Epithelial cell of prostate (primary cell): ENCODE measurements at regions not wholly inside any gene's neighbourhood (a gene's known extent, or its start where the extent isn't known, plus 50 kb on each side); places are given as distances from the start of the nearest gene placed in this dataset.
A peak's percentile ranks its signal among the peaks of the same experiment; 100 is the strongest.
"Not testable (repeated sequence)": the region's sequence is repeated elsewhere in the genome, so short reads cannot be mapped to it uniquely, and the experiment has no call there.

ENCODE experiments used
- DNase-seq: peaks from one replicate; pipeline ENCODE4 v3.0.0-alpha.2; 2011; ENCODE audit warnings: low read depth, low spot score
- H3K27ac ChIP-seq: fragments of 450-650 bp; 2 replicates; pipeline ENCODE4 v1.5.1; 2017; ENCODE audit warnings: mild to moderate bottlenecking

DNA sequence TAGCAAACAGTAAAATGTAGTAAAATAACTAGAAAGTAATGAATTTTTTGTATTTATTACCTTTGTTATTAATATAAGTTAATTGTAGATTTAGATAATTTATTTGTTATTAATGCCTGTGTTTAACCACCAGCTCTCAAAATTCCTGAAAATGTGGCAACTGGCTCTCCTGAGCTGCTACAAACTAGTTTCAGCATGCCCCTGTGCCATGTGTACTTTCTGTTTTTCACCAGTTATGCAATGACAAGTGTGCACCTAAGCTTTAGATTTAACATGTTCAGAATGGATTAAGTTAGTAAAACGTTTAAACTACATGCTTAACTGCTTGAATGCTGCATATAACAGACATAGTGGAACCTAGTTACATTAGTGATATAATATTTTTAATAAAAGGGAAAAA is 88.1 kb downstream of the POSTN start:
- no peak for DNase-seq
- H3K27ac ChIP-seq, result peak overlapping the region; percentile 25

DNA sequence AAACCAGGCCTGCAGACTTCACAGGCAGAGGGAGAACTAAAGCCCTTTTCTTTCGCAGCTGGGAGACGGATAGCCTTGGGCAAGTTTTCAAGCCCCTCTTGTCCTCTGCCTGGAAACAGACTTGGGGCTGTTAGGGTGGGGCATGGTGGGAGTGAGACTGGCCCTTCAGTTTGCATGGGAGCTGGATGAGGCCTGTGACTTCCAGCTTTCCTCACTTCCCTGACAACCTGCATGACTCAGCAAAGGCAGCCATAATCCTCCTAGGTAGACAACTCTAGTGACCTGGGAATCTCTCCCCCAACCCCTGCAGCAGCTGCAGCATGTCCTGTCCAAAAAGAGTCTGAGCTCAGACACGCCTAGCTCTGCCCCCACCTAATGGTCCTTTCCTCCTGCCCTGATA is 93.0 kb downstream of the POSTN start:
- no peak overlapping the region for H3K27ac ChIP-seq
- DNase-seq, result no peak

DNA sequence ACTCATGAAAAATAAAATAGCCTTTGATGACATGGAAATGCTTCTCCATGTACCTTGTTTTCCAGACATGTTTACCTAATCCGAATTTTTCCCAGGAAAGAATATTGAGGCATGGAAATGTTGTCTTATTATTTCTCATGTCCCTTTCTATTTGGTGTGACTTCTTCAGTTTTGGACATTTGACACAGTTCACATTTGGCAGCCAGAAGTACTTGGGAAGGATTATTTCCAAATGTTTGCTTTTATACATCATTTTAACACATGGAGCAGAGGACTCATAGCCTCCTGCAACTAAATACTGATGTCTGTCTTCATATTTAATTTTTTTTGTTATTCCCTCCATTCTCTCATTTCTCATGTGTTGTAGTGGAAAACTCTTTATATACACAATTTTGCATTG is 94.3 kb downstream of the POSTN start:
- DNase-seq, result no peak
- no peak overlapping the region for H3K27ac ChIP-seq

- H3K27ac ChIP-seq, result no peak overlapping the region
- no peak for DNase-seq
These were observed 95.3 kb downstream of the POSTN start for GRCh38 chr13:37503287-37503686.

DNA sequence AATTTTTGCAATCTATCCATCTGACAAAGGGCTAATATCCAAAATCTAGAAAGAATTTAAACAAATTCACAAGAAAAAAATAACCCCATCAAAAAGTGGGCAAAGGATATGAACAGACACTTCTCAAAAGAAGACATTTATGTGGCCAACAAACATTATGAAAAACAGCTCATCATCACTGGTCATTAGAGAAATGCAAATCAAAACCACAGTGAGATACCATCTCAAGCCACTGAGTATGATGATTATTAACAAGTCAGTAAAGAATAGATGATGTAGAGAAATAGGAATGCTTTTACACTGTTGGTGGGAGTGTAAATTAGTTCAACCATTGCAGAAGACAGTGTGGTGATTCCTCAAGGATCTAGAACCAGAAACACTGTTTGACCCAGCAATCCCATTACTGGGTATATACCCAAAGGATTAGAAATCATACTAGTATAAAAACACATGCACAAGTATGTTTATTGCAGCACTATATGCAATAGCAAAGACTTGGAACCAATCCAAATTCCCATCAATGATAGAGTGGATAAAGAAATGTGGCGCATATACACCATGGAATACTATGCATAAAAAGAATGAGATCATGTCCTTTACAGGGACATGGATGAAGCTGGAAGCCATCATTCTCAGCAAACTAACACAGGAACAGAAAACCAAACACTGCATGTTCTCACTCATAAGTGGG is 96.1 kb downstream of the POSTN start:
- H3K27ac ChIP-seq, DNase-seq: not testable (repeated sequence)

DNA sequence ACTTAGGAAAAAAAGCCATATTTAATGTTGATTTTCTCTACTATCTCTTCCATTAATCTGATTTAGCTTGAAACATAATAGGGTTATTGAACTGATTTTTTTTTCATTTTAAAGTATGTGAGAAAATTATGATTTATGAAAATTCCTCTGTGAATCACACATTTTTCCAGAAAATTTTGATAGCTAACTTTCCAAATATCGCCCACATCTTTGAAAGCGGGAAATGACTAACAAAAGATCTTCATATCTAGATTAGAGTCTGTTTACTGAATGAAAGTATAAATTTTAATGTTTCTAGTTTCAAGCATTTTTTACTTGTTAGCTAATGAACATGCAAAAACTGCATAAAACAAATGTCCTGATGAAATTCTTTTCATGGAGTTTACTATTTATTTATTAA is 97.4 kb downstream of the POSTN start:
- DNase-seq, result no peak
- H3K27ac ChIP-seq, result no peak overlapping the region

DNA sequence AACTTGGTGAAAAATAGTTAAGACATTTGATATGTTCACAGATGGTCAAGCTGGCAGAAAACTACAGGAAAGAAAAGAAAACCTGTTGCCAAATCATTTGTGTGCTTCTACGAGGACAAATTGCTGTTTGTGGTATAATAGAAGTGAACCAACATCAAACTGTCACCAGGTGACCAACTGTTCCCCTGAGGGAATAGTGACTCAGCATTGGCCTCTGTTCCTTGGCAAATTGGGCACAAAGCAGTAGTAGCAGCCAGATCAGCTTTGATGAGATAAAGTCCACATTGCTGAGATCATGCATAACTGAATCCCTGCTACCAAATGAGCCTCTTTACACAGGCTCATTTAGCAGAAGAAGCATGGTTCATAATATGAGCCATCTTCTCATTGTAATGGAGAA is 103.5 kb downstream of the POSTN start:
- DNase-seq, result no peak
- H3K27ac ChIP-seq, result no peak overlapping the region

DNA sequence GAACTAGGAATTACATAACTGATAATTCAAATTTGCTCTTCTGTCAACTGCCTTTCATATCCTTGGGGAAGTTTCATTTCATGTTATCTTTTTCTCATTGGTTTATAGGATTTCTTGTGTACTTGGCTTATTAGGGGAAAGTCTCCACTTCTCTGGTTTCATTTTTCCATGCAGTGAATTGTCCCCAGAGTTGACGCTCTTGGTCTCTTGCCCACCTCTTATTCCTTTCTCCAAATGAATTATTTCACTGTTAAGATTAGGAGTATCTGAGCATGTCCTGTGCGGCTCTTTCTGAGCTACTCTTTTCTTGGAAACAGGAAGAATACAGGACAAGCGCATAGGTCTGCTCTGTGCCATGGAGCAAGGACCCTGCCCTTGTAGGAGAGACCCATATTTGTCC is 104.8 kb downstream of the POSTN start:
- no peak for DNase-seq
- no peak overlapping the region for H3K27ac ChIP-seq

GRCh38 chr13:37492741-37493514 is 105.6 kb downstream of the POSTN start:
- DNase-seq, result no peak
- no peak overlapping the region for H3K27ac ChIP-seq

DNA sequence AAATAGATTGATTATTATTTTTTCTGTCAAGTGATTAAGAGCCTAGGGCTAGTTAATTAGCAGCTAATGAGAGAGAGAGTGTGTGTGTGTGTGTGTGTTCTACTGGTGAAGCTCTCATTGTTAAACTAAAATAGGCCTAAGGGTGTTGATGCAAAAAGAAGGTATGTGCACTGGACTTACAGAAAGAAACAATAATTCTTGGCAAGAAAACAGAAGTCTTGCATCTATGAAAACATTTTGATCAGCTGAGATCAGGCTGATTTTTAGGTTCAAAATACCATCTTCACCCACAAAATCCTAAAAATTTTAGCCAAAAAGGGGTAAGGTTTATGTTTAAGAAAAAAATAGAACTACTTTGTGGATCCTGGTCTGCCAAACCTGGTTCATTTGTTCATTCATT is 106.5 kb downstream of the POSTN start:
- H3K27ac ChIP-seq, result no peak overlapping the region
- no peak for DNase-seq

GRCh38 chr13:37491661-37492060 is 106.9 kb downstream of the POSTN start:
- no peak overlapping the region for H3K27ac ChIP-seq
- DNase-seq, result no peak

- DNase-seq, result no peak
- H3K27ac ChIP-seq, result no peak overlapping the region
These were observed 108.3 kb downstream of the POSTN start for GRCh38 chr13:37490176-37490779.

- no peak for DNase-seq
- H3K27ac ChIP-seq, result no peak overlapping the region
These were observed 109.8 kb downstream of the POSTN start for GRCh38 chr13:37488726-37489125.

DNA sequence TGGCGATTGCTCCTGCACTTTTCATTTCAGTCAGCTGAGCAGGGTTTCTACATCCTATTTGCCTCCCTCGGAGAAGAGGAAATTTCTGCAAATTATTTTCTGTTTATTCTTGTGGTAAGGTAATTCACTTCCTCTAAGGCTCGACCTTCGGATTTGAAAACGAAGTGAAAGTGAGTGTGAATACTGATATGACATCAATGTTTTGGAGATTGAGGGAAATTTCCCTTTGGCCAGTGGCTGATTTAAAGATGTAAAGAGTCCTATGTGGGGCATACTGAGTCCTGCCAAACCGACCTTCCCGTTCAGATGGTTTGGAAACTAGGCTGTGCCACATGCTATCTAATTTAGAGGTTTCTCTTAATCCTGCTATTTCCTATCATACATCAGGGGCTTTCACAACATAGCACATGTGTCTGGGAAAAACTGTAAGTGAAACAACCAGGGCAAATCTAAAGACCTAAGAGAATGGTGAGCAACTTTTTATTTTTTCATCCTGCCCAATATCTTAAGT is 112.3 kb downstream of the POSTN start:
- no peak overlapping the region for H3K27ac ChIP-seq
- DNase-seq, result no peak

- no peak overlapping the region for H3K27ac ChIP-seq
- DNase-seq, result no peak
These were observed 112.8 kb downstream of the POSTN start for GRCh38 chr13:37485756-37486155.

DNA sequence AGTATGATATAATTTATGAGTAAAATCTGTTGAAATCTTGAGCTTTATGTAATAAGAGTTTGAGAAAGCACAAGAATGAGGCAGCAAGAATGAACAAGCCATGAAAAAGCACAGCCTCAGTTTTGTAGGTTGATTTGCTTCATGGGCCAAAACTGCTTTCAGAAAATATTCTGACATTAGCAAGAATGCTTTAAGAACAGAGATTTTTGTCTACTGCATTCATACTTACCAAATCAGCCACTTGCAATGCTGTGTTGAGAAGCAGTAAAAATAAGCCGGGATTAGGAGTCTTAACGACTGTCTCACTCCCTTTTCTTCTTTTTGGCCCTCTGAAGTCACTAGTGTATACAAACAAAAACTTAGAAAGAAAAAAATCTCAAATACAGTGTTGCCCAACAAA is 114.5 kb downstream of the POSTN start:
- no peak for DNase-seq
- no peak overlapping the region for H3K27ac ChIP-seq

DNA sequence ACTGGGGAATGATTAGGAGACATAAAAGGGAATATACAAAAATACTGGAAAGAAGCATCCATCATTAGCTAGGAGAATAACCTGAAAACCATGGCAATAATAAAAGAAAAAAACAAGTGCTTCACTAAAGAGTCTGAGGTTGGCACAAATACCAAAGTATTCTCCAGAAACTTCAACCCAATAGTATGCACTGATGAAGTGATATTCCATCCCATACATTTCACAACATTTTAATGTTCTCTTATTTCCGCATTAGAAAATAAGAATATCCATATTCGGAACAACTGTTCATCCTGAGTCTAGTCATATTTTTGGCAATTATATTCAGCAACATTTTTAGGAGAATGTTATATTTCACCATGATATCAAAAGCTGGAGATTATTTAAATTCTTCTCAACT is 116.2 kb downstream of the POSTN start:
- DNase-seq, result no peak
- H3K27ac ChIP-seq, result no peak overlapping the region

DNA sequence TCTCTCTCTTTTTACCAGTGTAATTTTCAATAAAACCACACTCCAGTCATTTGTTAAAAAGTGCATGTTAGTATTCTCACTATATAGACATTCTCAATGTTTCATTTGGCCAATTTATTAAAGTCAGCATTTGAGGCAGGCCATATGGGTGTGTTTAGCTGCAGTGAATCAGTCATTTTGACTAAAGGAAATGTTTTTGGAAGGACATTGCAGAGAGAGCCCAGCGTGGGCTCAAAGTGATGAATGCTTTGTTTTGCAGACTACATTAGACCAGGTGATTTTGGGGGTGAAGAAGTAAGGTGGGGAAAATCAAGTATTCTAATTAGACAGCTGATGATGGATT is 116.7 kb downstream of the POSTN start:
- H3K27ac ChIP-seq, result no peak overlapping the region
- no peak for DNase-seq

GRCh38 chr13:37481011-37481884 is 117.3 kb downstream of the POSTN start:
- H3K27ac ChIP-seq, result no peak overlapping the region

GRCh38 chr13:37479916-37480315 is 118.7 kb downstream of the POSTN start:
- DNase-seq, result no peak
- H3K27ac ChIP-seq, result no peak overlapping the region

More at GRCh38 chr13:37481011-37481884, 117.3 kb downstream of the POSTN start:
- DNase-seq, result no peak
